WTC11 (cell line): ENCODE measurements at regions not wholly inside any gene's neighbourhood (a gene's known extent, or its start where the extent isn't known, plus 50 kb on each side); places are given as distances from the start of the nearest gene placed in this dataset.

Experiments used
- ATAC-seq: fragments of 200-7000 bp; cut with Tn5 transposase; 2 replicates; pipeline ENCODE4 v1.10.0; 2021; ENCODE audit warnings: mild to moderate bottlenecking, moderate library complexity
- CTCF ChIA-PET: fragments of 300-600 bp; sonication (Branson Sonifier 250); formaldehyde crosslinking; loops from one replicate; lab custom pipeline; 2021; ENCODE audit warnings: antibody characterized with exemption; lab: Charles Lee
- POLR2A ChIA-PET: fragments of 350-600 bp; sonication (Branson Sonifier 250); formaldehyde crosslinking; loops from one replicate; lab custom pipeline; 2021; ENCODE audit warnings: antibody characterized with exemption; lab: Charles Lee
- DNase-seq: peaks from one replicate; pipeline ENCODE4 v3.0.0; 2021; ENCODE audit warnings: low spot score
- H3K27ac Mint-ChIP-seq: 2 replicates; pipeline ENCODE4 v1.8.0; 2021; ENCODE audit warnings: mixed read lengths
- H3K27me3 Mint-ChIP-seq: 2 replicates; pipeline ENCODE4 v1.8.0; 2021; ENCODE audit warnings: low read depth, mild to moderate bottlenecking, moderate library complexity, mixed read lengths
- H3K36me3 Mint-ChIP-seq: 2 replicates; pipeline ENCODE4 v1.8.0; 2021; ENCODE audit warnings: mixed read lengths
- H3K4me1 Mint-ChIP-seq: 2 replicates; pipeline ENCODE4 v1.8.0; 2022; ENCODE audit warnings: mixed read lengths
- H3K4me3 Mint-ChIP-seq: 2 replicates; pipeline ENCODE4 v1.8.0; 2021; ENCODE audit warnings: mild to moderate bottlenecking, moderate library complexity, mixed read lengths
- H3K9me3 Mint-ChIP-seq: 2 replicates; pipeline ENCODE4 v1.8.0; 2021; ENCODE audit warnings: mixed read lengths
- CBFB ChIP-seq: sonication (generic); formaldehyde crosslinking; IDR thresholded peaks from 2 replicates; pipeline ENCODE4 v1.8.1; 2022; ENCODE audit warnings: mild to moderate bottlenecking, low read depth, missing genetic modification reagents
- CREB1 ChIP-seq: sonication (generic); formaldehyde crosslinking; IDR thresholded peaks from 2 replicates; pipeline ENCODE4 v1.8.0; 2023; ENCODE audit warnings: mild to moderate bottlenecking, missing genetic modification reagents
- ELF4 ChIP-seq: sonication (generic); formaldehyde crosslinking; IDR thresholded peaks from 2 replicates; pipeline ENCODE4 v1.8.1; 2022; ENCODE audit warnings: low read depth, mild to moderate bottlenecking, moderate library complexity, missing genetic modification reagents
- FOXP1 ChIP-seq: sonication (generic); formaldehyde crosslinking; IDR thresholded peaks from 2 replicates; pipeline ENCODE4 v1.8.0; 2022; ENCODE audit warnings: missing genetic modification reagents, mild to moderate bottlenecking, moderate library complexity, borderline replicate concordance
- NFYB ChIP-seq: sonication (generic); formaldehyde crosslinking; conservative IDR thresholded peaks from 2 replicates; pipeline ENCODE4 v1.8.0; 2022; ENCODE audit warnings: low read depth, missing genetic modification reagents
- NR1H2 ChIP-seq: sonication (generic); formaldehyde crosslinking; IDR thresholded peaks from 2 replicates; pipeline ENCODE4 v1.9.0; 2021; ENCODE audit warnings: mild to moderate bottlenecking, moderate library complexity, missing genetic modification reagents
- SOX15 ChIP-seq: fragments of 250-450 bp; sonication (Bioruptor Pico); IDR thresholded peaks from 2 replicates; pipeline ENCODE4 v1.9.0; 2021; ENCODE audit warnings: mild to moderate bottlenecking
- TEAD1 ChIP-seq: sonication (generic); formaldehyde crosslinking; IDR thresholded peaks from 2 replicates; pipeline ENCODE4 v1.8.0; 2022; ENCODE audit warnings: mild to moderate bottlenecking, missing genetic modification reagents
- ZBTB21 ChIP-seq: sonication (generic); formaldehyde crosslinking; IDR thresholded peaks from 2 replicates; pipeline ENCODE4 v1.8.1; 2023; ENCODE audit warnings: mild to moderate bottlenecking, missing genetic modification reagents, borderline replicate concordance
- TF ChIP-seq, protein P1 (sequence below): sonication (generic); formaldehyde crosslinking; conservative IDR thresholded peaks from 2 replicates; pipeline ENCODE4 v1.8.1; 2023; ENCODE audit warnings: mild to moderate bottlenecking, low read depth, missing genetic modification reagents, moderate library complexity
- TF ChIP-seq, protein P2 (sequence below): fragments of 200-600 bp; IDR thresholded peaks from 2 replicates; pipeline ENCODE4 v1.8.0; 2022; ENCODE audit warnings: antibody characterized with exemption
- TF ChIP-seq, protein P3 (sequence below): sonication (generic); formaldehyde crosslinking; conservative IDR thresholded peaks from 2 replicates; pipeline ENCODE4 v1.8.1; 2022; ENCODE audit warnings: mild to moderate bottlenecking, missing genetic modification reagents
- TF ChIP-seq, protein P4 (sequence below): sonication (generic); formaldehyde crosslinking; IDR thresholded peaks from 2 replicates; pipeline ENCODE4 v1.8.1; 2022; ENCODE audit warnings: low read depth, mild to moderate bottlenecking, moderate library complexity, missing genetic modification reagents, borderline replicate concordance
- TF ChIP-seq, protein P5 (sequence below): sonication (generic); formaldehyde crosslinking; IDR thresholded peaks from 2 replicates; pipeline ENCODE4 v1.8.0; 2022; ENCODE audit warnings: mild to moderate bottlenecking, missing genetic modification reagents
- TF ChIP-seq, protein P6 (sequence below): fragments of 250-450 bp; sonication (Bioruptor Pico); IDR thresholded peaks from 2 replicates; pipeline ENCODE4 v1.9.0; 2021; ENCODE audit warnings: moderate library complexity, mild to moderate bottlenecking, inconsistent platforms, borderline replicate concordance
- TF ChIP-seq, protein P7 (sequence below): sonication (generic); formaldehyde crosslinking; IDR thresholded peaks from 2 replicates; pipeline ENCODE4 v1.8.1; 2023; ENCODE audit warnings: mild to moderate bottlenecking, missing genetic modification reagents

DNA sequence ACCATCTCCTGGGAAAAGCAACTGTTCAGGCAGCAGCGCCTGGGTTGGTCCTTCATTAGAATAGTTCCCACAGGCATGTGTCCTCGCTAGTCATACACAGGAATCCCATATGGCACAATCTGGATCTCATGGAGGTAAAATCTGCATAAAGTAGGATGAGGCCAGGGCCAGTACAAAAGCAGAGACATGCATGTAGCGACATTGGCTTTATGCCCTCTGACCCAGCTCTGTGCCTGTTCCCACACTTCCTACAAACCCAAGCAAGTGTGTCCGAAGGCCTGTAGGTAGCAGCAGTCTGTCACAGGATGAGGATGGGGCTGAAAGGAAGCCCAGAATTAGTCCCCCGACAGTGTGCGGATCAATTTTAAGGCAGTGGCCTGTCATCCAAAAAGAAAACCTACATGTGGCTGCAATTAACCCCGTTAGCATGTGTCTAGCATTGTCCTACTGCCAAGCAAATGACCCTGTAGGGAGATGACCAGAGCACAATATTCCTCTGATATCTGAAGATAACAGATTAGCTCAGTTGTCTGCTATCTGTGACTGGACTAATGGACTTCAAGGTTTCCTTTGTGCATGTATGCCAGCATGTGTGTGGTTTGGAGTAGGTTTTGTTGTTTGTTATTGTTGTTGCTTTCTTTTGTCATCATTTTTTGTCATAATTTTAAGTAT, 178.8 kb downstream of the TMEM161B start:
- DNase-seq, result no peak
- Mint-ChIP-seq H3K27me3 (no peaks in the 10 kb centered on the region; the same call in 1 of the 2 replicates), H3K9me3 (no peaks in the 10 kb centered on the region), H3K4me3 (no peak overlapping the region), H3K27ac (no peak overlapping the region), H3K36me3 (no peaks in the 10 kb centered on the region), H3K4me1 (peaks cover 28% of the 10 kb centered on the region)
- TF ChIP-seq, protein P1, sequence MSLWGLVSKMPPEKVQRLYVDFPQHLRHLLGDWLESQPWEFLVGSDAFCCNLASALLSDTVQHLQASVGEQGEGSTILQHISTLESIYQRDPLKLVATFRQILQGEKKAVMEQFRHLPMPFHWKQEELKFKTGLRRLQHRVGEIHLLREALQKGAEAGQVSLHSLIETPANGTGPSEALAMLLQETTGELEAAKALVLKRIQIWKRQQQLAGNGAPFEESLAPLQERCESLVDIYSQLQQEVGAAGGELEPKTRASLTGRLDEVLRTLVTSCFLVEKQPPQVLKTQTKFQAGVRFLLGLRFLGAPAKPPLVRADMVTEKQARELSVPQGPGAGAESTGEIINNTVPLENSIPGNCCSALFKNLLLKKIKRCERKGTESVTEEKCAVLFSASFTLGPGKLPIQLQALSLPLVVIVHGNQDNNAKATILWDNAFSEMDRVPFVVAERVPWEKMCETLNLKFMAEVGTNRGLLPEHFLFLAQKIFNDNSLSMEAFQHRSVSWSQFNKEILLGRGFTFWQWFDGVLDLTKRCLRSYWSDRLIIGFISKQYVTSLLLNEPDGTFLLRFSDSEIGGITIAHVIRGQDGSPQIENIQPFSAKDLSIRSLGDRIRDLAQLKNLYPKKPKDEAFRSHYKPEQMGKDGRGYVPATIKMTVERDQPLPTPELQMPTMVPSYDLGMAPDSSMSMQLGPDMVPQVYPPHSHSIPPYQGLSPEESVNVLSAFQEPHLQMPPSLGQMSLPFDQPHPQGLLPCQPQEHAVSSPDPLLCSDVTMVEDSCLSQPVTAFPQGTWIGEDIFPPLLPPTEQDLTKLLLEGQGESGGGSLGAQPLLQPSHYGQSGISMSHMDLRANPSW (CRISPR knock-in tag), result no peak
- TF ChIP-seq SOX15 (CRISPR knock-in tag) (no peak), FOXP1 (CRISPR knock-in tag) (no peak), NFYB (CRISPR knock-in tag) (no peak), CBFB (no peak), ZBTB21 (CRISPR knock-in tag) (no peak), NR1H2 (CRISPR knock-in tag) (no peak), CREB1 (CRISPR knock-in tag) (no peak), ELF4 (no peak), TEAD1 (CRISPR knock-in tag) (no peak)
- TF ChIP-seq, protein P2, sequence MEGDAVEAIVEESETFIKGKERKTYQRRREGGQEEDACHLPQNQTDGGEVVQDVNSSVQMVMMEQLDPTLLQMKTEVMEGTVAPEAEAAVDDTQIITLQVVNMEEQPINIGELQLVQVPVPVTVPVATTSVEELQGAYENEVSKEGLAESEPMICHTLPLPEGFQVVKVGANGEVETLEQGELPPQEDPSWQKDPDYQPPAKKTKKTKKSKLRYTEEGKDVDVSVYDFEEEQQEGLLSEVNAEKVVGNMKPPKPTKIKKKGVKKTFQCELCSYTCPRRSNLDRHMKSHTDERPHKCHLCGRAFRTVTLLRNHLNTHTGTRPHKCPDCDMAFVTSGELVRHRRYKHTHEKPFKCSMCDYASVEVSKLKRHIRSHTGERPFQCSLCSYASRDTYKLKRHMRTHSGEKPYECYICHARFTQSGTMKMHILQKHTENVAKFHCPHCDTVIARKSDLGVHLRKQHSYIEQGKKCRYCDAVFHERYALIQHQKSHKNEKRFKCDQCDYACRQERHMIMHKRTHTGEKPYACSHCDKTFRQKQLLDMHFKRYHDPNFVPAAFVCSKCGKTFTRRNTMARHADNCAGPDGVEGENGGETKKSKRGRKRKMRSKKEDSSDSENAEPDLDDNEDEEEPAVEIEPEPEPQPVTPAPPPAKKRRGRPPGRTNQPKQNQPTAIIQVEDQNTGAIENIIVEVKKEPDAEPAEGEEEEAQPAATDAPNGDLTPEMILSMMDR, result no peak
- TF ChIP-seq, protein P3, sequence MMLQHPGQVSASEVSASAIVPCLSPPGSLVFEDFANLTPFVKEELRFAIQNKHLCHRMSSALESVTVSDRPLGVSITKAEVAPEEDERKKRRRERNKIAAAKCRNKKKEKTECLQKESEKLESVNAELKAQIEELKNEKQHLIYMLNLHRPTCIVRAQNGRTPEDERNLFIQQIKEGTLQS (CRISPR knock-in tag), result no peak
- TF ChIP-seq, protein P4, sequence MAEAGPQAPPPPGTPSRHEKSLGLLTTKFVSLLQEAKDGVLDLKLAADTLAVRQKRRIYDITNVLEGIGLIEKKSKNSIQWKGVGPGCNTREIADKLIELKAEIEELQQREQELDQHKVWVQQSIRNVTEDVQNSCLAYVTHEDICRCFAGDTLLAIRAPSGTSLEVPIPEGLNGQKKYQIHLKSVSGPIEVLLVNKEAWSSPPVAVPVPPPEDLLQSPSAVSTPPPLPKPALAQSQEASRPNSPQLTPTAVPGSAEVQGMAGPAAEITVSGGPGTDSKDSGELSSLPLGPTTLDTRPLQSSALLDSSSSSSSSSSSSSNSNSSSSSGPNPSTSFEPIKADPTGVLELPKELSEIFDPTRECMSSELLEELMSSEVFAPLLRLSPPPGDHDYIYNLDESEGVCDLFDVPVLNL (CRISPR knock-in tag), result no peak
- TF ChIP-seq, protein P5, sequence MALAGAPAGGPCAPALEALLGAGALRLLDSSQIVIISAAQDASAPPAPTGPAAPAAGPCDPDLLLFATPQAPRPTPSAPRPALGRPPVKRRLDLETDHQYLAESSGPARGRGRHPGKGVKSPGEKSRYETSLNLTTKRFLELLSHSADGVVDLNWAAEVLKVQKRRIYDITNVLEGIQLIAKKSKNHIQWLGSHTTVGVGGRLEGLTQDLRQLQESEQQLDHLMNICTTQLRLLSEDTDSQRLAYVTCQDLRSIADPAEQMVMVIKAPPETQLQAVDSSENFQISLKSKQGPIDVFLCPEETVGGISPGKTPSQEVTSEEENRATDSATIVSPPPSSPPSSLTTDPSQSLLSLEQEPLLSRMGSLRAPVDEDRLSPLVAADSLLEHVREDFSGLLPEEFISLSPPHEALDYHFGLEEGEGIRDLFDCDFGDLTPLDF, result no peak
- TF ChIP-seq, protein P6, sequence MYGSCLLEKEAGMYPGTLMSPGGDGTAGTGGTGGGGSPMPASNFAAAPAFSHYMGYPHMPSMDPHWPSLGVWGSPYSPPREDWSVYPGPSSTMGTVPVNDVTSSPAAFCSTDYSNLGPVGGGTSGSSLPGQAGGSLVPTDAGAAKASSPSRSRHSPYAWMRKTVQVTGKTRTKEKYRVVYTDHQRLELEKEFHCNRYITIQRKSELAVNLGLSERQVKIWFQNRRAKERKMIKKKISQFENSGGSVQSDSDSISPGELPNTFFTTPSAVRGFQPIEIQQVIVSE (CRISPR knock-in tag), result no peak
- TF ChIP-seq, protein P7, sequence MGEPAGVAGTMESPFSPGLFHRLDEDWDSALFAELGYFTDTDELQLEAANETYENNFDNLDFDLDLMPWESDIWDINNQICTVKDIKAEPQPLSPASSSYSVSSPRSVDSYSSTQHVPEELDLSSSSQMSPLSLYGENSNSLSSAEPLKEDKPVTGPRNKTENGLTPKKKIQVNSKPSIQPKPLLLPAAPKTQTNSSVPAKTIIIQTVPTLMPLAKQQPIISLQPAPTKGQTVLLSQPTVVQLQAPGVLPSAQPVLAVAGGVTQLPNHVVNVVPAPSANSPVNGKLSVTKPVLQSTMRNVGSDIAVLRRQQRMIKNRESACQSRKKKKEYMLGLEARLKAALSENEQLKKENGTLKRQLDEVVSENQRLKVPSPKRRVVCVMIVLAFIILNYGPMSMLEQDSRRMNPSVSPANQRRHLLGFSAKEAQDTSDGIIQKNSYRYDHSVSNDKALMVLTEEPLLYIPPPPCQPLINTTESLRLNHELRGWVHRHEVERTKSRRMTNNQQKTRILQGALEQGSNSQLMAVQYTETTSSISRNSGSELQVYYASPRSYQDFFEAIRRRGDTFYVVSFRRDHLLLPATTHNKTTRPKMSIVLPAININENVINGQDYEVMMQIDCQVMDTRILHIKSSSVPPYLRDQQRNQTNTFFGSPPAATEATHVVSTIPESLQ (CRISPR knock-in tag), result no peak
- CTCF ChIA-PET, result no interaction called here
- POLR2A ChIA-PET, result interaction anchor here (1.1 kb wide), 1 partner anchor 56 kb away, joined by 3 read pairs; no protein-coding TSS in a partner anchor
- ATAC-seq, result peak; percentile 65
